Astrocyte (in vitro differentiated cells and primary cell): ENCODE measurements at regions not wholly inside any gene's neighbourhood (a gene's known extent, or its start where the extent isn't known, plus 50 kb on each side); places are given as distances from the start of the nearest gene placed in this dataset.

Experiments used
- CTCF ChIP-seq: IDR thresholded peaks from 2 replicates; pipeline ENCODE4 v1.5.1; 2011; ENCODE audit warnings: low read depth, mild to moderate bottlenecking, inconsistent platforms, low read length, moderate library complexity; ENCODE audit not compliant: insufficient read depth
- EZH2 ChIP-seq: IDR thresholded peaks from 2 replicates; pipeline ENCODE4 v1.6.1; 2012; ENCODE audit warnings: mild to moderate bottlenecking, low read length, inconsistent platforms; ENCODE audit not compliant: insufficient read depth

GRCh38 chr4:14446311-14446710 is 556.0 kb upstream of the CPEB2 start:
- TF ChIP-seq CTCF (no peak), EZH2 (no peak)
